ENCODE measurements at regions not wholly inside any gene's neighbourhood (a gene's known extent, or its start where the extent isn't known, plus 50 kb on each side); places are given as distances from the start of the nearest gene placed in this dataset.

DNA sequence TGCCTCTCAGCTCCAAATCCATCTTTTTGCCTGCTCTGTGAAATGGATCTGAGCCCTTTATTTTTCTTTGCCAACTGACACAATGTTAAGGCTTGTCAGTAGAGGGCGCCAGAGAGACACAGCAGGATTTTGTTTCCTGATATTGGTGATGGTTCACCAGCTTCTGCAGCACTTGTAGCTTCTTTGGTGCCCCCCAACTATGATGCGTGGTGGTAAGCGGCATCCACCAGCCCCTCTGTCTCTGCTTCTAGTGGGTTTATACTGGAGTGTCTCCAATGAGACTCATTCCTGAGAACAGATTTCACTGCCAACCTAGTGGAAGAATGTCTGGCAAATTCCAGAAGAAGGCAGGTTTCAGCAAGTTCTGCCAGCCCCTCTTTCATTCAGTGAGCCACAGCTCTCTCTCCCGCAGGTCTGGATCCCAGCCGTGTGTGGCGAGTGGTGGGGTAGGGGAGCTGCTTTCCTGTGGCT is 471.9 kb upstream of the FRG2C start:
- SMC1A ChIA-PET (ENCODE audit: uncharacterized antibody, unreplicated experiment): interaction anchor here (0.7 to 2.2 kb wide), 10 partner anchors 12 to 450 kb away, joined by 3 to 8 read pairs (median 4); no protein-coding TSS in a partner anchor
- H3K27ac ChIP-seq (ENCODE audit: control insufficient read depth, insufficient read depth): no peak overlapping the region
- WGBS (ENCODE audit: insufficient coverage, insufficient replicate concordance, low lambda C conversion rate, missing lambda C conversion rate): 6% methylated on average over 6 of the region's 6 CpGs
- H3K9ac ChIP-seq (ENCODE audit: control insufficient read depth, insufficient read depth, low read length): no peak overlapping the region
- no peaks in the 10 kb centered on the region for H3K79me2 ChIP-seq (ENCODE audit: control insufficient read depth, insufficient read depth, low read length)
- H3K27me3 ChIP-seq (replicated peaks in 1 of 2; ENCODE audit: control insufficient read depth in 2 of 2, insufficient read depth in 2 of 2, low read length in 1 of 2): no peaks in the 10 kb centered on the region
- CTCF ChIA-PET: interaction anchor here (0.7 to 2.6 kb wide), 22 partner anchors 9 to 925 kb away, joined by 3 to 14 read pairs (median 3); no protein-coding TSS in a partner anchor
- H3K9me3 ChIP-seq (replicated peaks; ENCODE audit: control insufficient read depth, insufficient read depth, low read length): no peaks in the 10 kb centered on the region
- POLR2A ChIA-PET: interaction anchor here (1.0 kb wide), 1 partner anchor 12 kb away, joined by 3 read pairs; no protein-coding TSS in a partner anchor
- no peak for DNase-seq (ENCODE audit: low read depth, low spot score)
- H3K4me3 ChIP-seq: no peak overlapping the region
- ATAC-seq: peak; percentile 87
- H2AFZ ChIP-seq (ENCODE audit: control insufficient read depth, low read depth, low read length): peak overlapping the region; percentile 39; the same call in 1 of the 2 replicates
- H3K4me1 ChIP-seq (ENCODE audit: control insufficient read depth, insufficient read depth, low read length): no peaks in the 10 kb centered on the region
- intact Hi-C loops (cut with micrococcal nuclease; ENCODE audit: unreplicated experiment): loop anchor here (5.0 kb wide), 1 partner anchor 60 kb away; no protein-coding TSS in a partner anchor
- no peak for FAIRE-seq
- no peak overlapping the region for H3K4me2 ChIP-seq (ENCODE audit: control insufficient read depth, insufficient read depth)
- RAD21 ChIA-PET (ENCODE audit: unreplicated experiment): interaction anchor here (0.7 to 1.2 kb wide), 5 partner anchors 12 to 230 kb away, joined by 3 read pairs; no protein-coding TSS in a partner anchor
- in situ Hi-C loops (cut with MboI): no loop called here
- BruUV-seq (replicated peaks): no TSS peak
- H4K20me1 ChIP-seq (ENCODE audit: control insufficient read depth, insufficient read depth): no peaks in the 10 kb centered on the region
- no peaks in the 10 kb centered on the region for H3K36me3 ChIP-seq (ENCODE audit: control insufficient read depth in 2 of 2, insufficient read depth in 2 of 2, low read length in 1 of 2)
- TF ChIP-seq STAT1 (conservative IDR thresholded peaks at IDR 0.05) (no peak), MTA3 (IDR thresholded peaks at IDR 0.05; ENCODE audit: borderline replicate concordance, low read length) (no peak), EED (IDR thresholded peaks at IDR 0.05; ENCODE audit: low read depth) (no peak), PML (IDR thresholded peaks at IDR 0.05; ENCODE audit: low read length) (no peak), NFYB (IDR thresholded peaks at IDR 0.05; ENCODE audit: insufficient read depth, low read depth, low read length) (no peak), ATF2 (IDR thresholded peaks at IDR 0.05; ENCODE audit: low read length) (no peak), MEF2B (IDR thresholded peaks at IDR 0.05; ENCODE audit: partially characterized antibody, poor library complexity, severe bottlenecking) (no peak), CTCF (IDR thresholded peaks at IDR 0.05 in 2 of 3, conservative IDR thresholded peaks at IDR 0.05 in 1 of 3; ENCODE audit: control insufficient read depth in 2 of 3, extremely low read depth in 1 of 3, insufficient read depth in 1 of 3, low read depth in 3 of 3, low read length in 3 of 3) (peak; percentile 73 to 85 (median 80)), TBL1XR1 (IDR thresholded peaks at IDR 0.05; ENCODE audit: low read depth, low read length) (no peak)
- TF ChIP-seq, protein P1, sequence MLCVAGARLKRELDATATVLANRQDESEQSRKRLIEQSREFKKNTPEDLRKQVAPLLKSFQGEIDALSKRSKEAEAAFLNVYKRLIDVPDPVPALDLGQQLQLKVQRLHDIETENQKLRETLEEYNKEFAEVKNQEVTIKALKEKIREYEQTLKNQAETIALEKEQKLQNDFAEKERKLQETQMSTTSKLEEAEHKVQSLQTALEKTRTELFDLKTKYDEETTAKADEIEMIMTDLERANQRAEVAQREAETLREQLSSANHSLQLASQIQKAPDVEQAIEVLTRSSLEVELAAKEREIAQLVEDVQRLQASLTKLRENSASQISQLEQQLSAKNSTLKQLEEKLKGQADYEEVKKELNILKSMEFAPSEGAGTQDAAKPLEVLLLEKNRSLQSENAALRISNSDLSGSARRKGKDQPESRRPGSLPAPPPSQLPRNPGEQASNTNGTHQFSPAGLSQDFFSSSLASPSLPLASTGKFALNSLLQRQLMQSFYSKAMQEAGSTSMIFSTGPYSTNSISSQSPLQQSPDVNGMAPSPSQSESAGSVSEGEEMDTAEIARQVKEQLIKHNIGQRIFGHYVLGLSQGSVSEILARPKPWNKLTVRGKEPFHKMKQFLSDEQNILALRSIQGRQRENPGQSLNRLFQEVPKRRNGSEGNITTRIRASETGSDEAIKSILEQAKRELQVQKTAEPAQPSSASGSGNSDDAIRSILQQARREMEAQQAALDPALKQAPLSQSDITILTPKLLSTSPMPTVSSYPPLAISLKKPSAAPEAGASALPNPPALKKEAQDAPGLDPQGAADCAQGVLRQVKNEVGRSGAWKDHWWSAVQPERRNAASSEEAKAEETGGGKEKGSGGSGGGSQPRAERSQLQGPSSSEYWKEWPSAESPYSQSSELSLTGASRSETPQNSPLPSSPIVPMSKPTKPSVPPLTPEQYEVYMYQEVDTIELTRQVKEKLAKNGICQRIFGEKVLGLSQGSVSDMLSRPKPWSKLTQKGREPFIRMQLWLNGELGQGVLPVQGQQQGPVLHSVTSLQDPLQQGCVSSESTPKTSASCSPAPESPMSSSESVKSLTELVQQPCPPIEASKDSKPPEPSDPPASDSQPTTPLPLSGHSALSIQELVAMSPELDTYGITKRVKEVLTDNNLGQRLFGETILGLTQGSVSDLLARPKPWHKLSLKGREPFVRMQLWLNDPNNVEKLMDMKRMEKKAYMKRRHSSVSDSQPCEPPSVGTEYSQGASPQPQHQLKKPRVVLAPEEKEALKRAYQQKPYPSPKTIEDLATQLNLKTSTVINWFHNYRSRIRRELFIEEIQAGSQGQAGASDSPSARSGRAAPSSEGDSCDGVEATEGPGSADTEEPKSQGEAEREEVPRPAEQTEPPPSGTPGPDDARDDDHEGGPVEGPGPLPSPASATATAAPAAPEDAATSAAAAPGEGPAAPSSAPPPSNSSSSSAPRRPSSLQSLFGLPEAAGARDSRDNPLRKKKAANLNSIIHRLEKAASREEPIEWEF (IDR thresholded peaks at IDR 0.05; ENCODE audit: insufficient replicate concordance, low read depth, low read length): no peak
- TF ChIP-seq, protein P2, sequence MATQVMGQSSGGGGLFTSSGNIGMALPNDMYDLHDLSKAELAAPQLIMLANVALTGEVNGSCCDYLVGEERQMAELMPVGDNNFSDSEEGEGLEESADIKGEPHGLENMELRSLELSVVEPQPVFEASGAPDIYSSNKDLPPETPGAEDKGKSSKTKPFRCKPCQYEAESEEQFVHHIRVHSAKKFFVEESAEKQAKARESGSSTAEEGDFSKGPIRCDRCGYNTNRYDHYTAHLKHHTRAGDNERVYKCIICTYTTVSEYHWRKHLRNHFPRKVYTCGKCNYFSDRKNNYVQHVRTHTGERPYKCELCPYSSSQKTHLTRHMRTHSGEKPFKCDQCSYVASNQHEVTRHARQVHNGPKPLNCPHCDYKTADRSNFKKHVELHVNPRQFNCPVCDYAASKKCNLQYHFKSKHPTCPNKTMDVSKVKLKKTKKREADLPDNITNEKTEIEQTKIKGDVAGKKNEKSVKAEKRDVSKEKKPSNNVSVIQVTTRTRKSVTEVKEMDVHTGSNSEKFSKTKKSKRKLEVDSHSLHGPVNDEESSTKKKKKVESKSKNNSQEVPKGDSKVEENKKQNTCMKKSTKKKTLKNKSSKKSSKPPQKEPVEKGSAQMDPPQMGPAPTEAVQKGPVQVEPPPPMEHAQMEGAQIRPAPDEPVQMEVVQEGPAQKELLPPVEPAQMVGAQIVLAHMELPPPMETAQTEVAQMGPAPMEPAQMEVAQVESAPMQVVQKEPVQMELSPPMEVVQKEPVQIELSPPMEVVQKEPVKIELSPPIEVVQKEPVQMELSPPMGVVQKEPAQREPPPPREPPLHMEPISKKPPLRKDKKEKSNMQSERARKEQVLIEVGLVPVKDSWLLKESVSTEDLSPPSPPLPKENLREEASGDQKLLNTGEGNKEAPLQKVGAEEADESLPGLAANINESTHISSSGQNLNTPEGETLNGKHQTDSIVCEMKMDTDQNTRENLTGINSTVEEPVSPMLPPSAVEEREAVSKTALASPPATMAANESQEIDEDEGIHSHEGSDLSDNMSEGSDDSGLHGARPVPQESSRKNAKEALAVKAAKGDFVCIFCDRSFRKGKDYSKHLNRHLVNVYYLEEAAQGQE (IDR thresholded peaks at IDR 0.05; ENCODE audit: low read depth, low read length): no peak

Measured in GM12878 (cell line).